ENCODE measurements at regions not wholly inside any gene's neighbourhood (a gene's known extent, or its start where the extent isn't known, plus 50 kb on each side); places are given as distances from the start of the nearest gene placed in this dataset.

- DNase-seq (ENCODE audit: extremely low read depth, low read depth, low spot score), result no peak
Measured at GRCh38 chr13:100941377-100942368, 267.1 kb upstream of the TMTC4 start.

GRCh38 chr13:100940658-100941057 lies 266.1 kb upstream of the TMTC4 start:
- DNase-seq (ENCODE audit: extremely low read depth, low read depth, low spot score), result no peak

- DNase-seq (ENCODE audit: extremely low read depth, low read depth, low spot score), result no peak
Measured at GRCh38 chr13:100933841-100934240, 259.2 kb upstream of the TMTC4 start.

GRCh38 chr13:100922599-100922998 lies 248.0 kb upstream of the TMTC4 start:
- DNase-seq (ENCODE audit: extremely low read depth, low read depth, low spot score), result no peak

- no peak for DNase-seq (ENCODE audit: extremely low read depth, low read depth, low spot score)
Measured at GRCh38 chr13:100921139-100921538, 246.5 kb upstream of the TMTC4 start.

- no peak for DNase-seq (ENCODE audit: extremely low read depth, low read depth, low spot score)
Measured at GRCh38 chr13:100917011-100917410, 242.4 kb upstream of the TMTC4 start.

DNA sequence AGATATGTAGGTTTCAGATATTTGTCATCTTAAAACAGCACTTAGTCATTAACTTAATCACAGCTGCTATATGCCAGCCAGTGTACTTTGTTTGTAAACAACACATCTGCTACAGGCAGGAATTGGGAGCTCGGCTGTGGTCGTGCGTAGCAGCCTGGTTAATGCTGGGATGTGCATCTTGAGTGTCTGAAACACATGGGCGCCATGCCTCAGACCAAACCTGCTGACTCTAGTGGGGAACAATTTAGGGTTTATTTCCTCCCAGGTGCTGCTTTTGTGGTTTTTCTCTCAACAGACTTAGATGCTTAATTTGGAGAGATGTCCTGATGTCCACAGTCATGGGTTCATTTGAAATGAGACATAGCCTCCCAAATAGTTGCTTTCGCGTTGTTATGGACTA lies 238.5 kb upstream of the TMTC4 start:
- no peak for DNase-seq (ENCODE audit: extremely low read depth, low read depth, low spot score)

DNA sequence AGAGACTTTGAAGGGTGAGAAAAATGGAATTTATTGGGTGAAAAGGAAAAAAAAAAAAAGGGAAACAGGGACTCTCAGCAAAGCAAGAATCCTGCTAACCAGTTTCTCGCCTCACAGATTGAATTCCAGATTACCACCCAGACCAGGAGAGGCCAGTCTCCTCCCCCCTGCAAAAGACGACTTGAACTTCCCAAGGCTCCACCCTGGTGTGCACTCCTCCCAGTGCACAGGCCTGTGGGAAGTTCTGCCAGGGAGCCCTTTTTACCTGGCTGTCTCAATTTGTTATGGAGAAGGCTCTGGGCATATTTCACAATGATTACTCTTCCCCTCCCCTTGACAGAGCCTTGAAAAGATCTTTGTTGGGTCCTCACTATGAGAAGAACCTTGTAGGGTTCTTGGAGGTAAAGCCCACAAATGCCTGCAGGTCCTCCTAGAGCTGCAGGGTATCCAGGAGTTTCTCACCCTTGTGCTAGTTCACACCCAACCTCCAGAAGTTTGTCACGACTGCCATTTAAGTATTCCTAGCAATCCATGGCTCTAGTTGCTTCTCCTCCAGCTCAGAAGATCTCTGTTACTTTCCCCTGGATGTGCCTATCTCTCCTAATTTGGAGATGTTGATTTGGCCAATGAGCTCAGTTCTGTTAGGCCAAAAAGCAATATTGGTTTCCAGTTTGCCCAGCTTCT lies 229.8 kb upstream of the TMTC4 start:
- no peak for DNase-seq (ENCODE audit: extremely low read depth, low read depth, low spot score)

DNA sequence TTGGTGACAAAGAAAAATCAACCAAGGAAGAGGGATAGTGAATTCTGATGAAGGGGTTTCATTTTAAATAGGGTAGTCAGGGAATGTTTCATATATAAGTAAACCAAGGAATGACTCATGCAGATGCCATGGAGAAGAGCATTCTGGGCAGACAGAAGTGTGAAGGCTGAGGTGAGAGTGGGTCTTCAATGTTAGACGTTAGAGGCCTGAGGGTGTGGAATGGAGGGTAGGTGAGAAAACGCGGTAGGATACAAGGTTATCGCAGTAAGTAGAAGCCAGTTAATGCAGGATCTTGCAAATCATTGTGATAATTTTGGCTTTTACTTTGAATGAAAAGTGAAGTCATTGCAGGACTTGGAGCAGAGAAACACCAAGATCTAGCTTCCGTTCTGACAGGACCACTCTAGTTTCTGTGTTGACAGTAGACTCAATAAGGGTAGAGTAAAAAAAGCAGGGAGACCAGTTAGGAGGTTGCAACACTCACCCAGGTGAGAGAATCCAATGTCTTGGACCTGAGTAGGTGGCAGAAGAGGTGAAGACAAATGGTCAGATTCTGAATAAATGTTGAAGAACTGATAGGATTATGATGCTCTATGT lies 225.2 kb upstream of the TMTC4 start:
- no peak for DNase-seq (ENCODE audit: extremely low read depth, low read depth, low spot score)

DNA sequence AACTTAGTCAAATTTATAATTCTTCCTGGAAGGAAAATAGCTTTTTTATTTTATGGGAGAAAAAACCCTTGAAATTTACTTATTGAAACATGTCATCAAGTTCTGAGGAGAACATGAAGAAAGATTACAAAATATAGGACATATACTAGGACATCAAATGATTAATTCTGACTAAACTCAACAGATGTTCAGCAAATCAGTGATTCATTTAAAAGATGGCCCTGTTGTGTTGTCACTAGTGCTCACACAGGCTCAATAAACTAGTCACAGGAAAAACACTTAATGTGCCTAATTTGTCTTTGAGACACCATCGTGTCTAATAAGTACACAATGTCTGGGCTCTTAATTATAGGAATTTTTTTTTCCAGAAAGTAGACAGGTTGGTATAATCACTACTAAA lies 223.8 kb upstream of the TMTC4 start:
- no peak for DNase-seq (ENCODE audit: extremely low read depth, low read depth, low spot score)

GRCh38 chr13:100895651-100896050 lies 221.1 kb upstream of the TMTC4 start:
- no peak for DNase-seq (ENCODE audit: extremely low read depth, low read depth, low spot score)

GRCh38 chr13:100892981-100893380 lies 218.4 kb upstream of the TMTC4 start:
- DNase-seq (ENCODE audit: extremely low read depth, low read depth, low spot score), result no peak

DNA sequence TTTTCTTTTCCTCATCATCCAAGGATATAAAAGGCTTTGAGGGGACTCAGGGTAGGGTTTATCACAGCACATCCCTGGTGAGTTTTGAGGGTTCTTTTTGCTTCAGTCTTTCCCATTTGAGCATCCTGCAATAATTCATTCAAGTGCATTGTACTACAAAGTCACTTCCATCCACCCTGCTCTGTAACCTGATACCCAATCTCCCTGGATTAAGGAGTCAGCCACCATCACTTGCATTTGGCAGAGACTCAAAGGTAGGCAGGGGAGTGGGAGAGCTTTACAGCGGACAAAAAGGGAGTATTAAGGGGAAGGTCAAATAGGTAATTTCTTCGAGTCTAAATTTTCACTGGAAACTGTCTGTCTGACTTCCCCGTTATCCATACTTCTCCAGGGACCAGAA lies 216.1 kb upstream of the TMTC4 start:
- no peak for DNase-seq (ENCODE audit: extremely low read depth, low read depth, low spot score)

DNA sequence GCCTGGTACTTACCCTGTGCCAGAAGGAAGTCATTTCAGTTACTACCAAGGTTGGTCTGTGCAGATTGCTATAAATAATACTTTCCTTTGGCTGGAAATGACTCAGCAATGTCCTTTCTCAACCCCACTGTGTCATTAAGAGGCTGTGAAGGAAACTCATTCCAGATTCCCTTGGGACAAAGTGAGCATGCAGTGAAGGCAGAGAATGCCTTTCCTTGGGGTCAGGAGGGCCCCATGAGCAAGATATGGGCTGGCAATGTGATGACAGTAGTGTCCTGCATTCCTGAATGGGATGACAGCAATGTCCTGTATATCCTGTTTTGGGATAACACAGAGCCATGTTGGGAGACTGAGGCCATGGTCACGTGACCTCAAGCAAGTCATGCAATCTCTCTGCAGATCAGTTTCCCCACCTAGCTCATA lies 213.1 kb upstream of the TMTC4 start:
- peak; percentile 91 for DNase-seq (ENCODE audit: extremely low read depth, low read depth, low spot score)

DNA sequence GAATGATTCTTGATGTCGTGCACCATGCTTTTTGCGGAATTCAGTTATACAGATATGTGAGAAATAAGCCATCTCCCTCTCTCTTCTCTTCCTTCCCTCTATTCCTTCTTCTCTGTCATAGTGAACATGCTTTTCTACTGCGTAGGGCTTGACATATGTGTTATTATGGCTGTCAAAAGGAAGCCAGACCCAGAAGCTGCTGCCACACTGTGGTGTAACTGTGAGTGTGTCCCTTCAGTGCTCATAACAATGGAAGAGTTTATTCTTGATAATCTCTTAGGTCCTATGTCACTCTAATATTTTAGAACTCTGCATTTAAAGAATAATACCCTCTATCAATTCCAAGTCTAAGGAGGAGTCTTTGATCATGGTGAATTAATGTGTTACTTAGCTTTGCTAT lies 208.9 kb upstream of the TMTC4 start:
- no peak for DNase-seq (ENCODE audit: extremely low read depth, low read depth, low spot score)

DNA sequence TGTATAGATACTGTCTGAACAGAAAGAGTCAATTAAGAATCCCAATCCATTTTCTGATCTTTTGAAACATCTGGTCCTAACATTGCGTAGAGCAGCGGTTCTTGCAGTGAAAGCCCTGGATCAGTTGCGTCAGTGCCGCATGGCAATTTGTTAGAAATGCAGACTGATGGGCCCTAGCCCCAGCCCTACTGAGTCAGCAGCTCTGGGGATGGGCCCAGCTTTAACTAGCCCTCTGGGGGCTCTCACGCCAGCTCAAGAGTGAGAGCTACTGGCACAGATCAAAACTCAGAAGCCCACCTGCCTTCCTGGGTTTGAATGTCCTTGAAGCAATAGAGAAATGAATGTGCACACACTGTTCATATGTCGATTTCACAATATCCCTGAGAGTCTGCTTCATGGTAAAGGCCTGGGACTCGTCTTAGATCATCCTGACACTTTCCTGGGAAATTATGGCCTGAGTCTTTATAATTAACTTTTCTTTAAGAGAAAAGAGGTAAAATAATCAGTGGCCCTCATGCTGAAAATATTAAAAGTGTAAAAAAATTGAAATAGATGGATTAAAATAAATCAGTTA lies 206.8 kb upstream of the TMTC4 start:
- DNase-seq (ENCODE audit: extremely low read depth, low read depth, low spot score), result no peak

DNA sequence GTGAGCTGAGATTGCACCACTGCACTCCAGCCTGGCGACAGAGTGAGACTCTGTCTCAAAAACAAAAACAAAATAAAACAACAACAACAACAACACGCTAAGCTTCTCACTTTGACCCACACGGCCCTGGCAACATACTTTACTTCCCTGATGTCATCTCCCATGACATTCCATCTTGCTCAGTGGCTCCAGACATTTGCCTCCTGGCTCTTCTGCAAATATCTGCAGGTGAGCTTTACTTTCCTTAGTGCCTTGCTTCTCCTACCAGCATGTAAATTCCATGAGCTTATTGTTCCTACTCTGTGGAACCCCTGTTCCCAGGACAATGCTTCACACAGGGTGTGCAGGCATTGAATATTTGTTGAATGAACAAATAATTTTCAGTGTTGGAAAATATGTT lies 205.6 kb upstream of the TMTC4 start:
- no peak for DNase-seq (ENCODE audit: extremely low read depth, low read depth, low spot score)

- DNase-seq (ENCODE audit: extremely low read depth, low read depth, low spot score), result no peak
Measured at GRCh38 chr13:100879255-100879654, 204.7 kb upstream of the TMTC4 start.

- DNase-seq (ENCODE audit: extremely low read depth, low read depth, low spot score), result peak; percentile 5
Measured at GRCh38 chr13:100876044-100876403, 201.4 kb upstream of the TMTC4 start.

- DNase-seq (ENCODE audit: extremely low read depth, low read depth, low spot score), result peak; percentile 94
Measured at GRCh38 chr13:100875392-100876043, 200.9 kb upstream of the TMTC4 start.

DNA sequence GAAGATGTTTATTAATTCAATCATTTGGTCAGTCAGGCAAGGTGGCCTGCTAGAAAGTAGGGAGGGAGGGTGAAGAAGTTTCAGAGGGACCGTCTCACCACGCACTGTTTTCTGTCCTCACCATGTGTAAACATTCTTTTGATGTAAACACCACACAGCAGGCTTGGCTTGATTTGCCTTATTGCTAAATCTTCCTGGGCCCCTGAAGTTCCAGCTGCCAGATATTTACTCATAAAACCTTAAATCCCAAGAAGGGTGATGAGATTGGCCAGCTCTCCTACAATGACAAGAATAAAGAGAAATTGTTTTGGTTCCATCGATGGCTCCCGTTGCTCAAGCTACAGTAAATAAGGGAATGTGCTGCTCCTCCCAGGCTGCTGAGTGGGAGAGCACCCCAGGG lies 198.2 kb upstream of the TMTC4 start:
- no peak for DNase-seq (ENCODE audit: extremely low read depth, low read depth, low spot score)

Data from glomerular endothelial cell (primary cell).